Activated CD8-positive, alpha-beta T cell treated with anti-CD3 and anti-CD28 coated beads for 36 hours (primary cell): ENCODE measurements at regions not wholly inside any gene's neighbourhood (a gene's known extent, or its start where the extent isn't known, plus 50 kb on each side); places are given as distances from the start of the nearest gene placed in this dataset.

Experiments used
- ATAC-seq: fragments of 200-7000 bp; cut with Tn5 transposase; one replicate; pipeline ENCODE4 v1.10.0; 2021; ENCODE audit warnings: mild to moderate bottlenecking, moderate library complexity
- CTCF ChIA-PET: fragments of 350-600 bp; sonication (Branson Sonifier 250); formaldehyde crosslinking; loops from one replicate; lab custom pipeline; 2021; ENCODE audit warnings: antibody characterized with exemption; lab: Charles Lee
- POLR2A ChIA-PET: fragments of 350-600 bp; sonication (Branson Sonifier 250); formaldehyde crosslinking; loops from one replicate; lab custom pipeline; 2021; ENCODE audit warnings: antibody characterized with exemption; lab: Charles Lee
- DNase-seq: peaks from one replicate; pipeline ENCODE4 v3.0.0-alpha.2; 2020
- H3K27ac Mint-ChIP-seq: one replicate; pipeline ENCODE4 v1.8.0; 2021; ENCODE audit warnings: mild to moderate bottlenecking, mixed read lengths
- H3K27me3 Mint-ChIP-seq: one replicate; pipeline ENCODE4 v1.8.0; 2021; ENCODE audit warnings: mixed read lengths
- H3K36me3 Mint-ChIP-seq: one replicate; pipeline ENCODE4 v1.8.0; 2021; ENCODE audit warnings: low read depth, mixed read lengths
- H3K4me1 Mint-ChIP-seq: one replicate; pipeline ENCODE4 v1.8.0; 2021; ENCODE audit warnings: low read depth, mixed read lengths
- H3K4me3 Mint-ChIP-seq: one replicate; pipeline ENCODE4 v1.8.0; 2021; ENCODE audit warnings: mild to moderate bottlenecking, moderate library complexity, mixed read lengths
- H3K9me3 Mint-ChIP-seq: one replicate; pipeline ENCODE4 v1.8.0; 2021; ENCODE audit warnings: mixed read lengths
- CTCF ChIP-seq: fragments of 200-600 bp; IDR thresholded peaks from one replicate; pipeline ENCODE4 v1.8.0; 2022; ENCODE audit warnings: antibody characterized with exemption, mild to moderate bottlenecking
- intact Hi-C: fragments of 100-400 bp; cut with micrococcal nuclease; formaldehyde crosslinking; loops from one replicate; pipeline ENCODE4 v1.10.0; 2022

GRCh38 chr2:120587279-120587996, 148.2 kb upstream of the GLI2 start:
- CTCF ChIA-PET = no interaction called here
- Mint-ChIP-seq H3K4me1 (peaks cover 3% of the 10 kb centered on the region), H3K27me3 (peaks cover 42% of the 10 kb centered on the region), H3K4me3 (no peak overlapping the region), H3K9me3 (peaks cover 1% of the 10 kb centered on the region), H3K36me3 (no peaks in the 10 kb centered on the region), H3K27ac (no peak overlapping the region)
- POLR2A ChIA-PET = no interaction called here
- DNase-seq = no peak
- ATAC-seq = no peak
- intact Hi-C loops = no loop called here
- no peak for TF ChIP-seq CTCF

- H3K4me3 Mint-ChIP-seq = no peak overlapping the region
- ChIA-PET POLR2A (no interaction called here), CTCF (no interaction called here)
- H3K4me1 Mint-ChIP-seq = peaks cover 3% of the 10 kb centered on the region
- peaks cover 1% of the 10 kb centered on the region for H3K9me3 Mint-ChIP-seq
- no peak overlapping the region for H3K27ac Mint-ChIP-seq
- intact Hi-C loops = no loop called here
- DNase-seq (no peak), ATAC-seq (no peak)
- TF ChIP-seq CTCF = no peak
- peaks cover 39% of the 10 kb centered on the region for H3K27me3 Mint-ChIP-seq
- no peaks in the 10 kb centered on the region for H3K36me3 Mint-ChIP-seq
Measured at GRCh38 chr2:120587997-120588336, 147.7 kb upstream of the GLI2 start.

GRCh38 chr2:120589771-120590608, 145.7 kb upstream of the GLI2 start:
- no peaks in the 10 kb centered on the region for H3K36me3 Mint-ChIP-seq
- intact Hi-C loops = no loop called here
- CTCF ChIA-PET = no interaction called here
- POLR2A ChIA-PET = no interaction called here
- no peak for TF ChIP-seq CTCF
- H3K4me1 Mint-ChIP-seq = peaks cover 3% of the 10 kb centered on the region
- DNase-seq (no peak), ATAC-seq (no peak)
- H3K4me3 Mint-ChIP-seq = no peak overlapping the region
- H3K27me3 Mint-ChIP-seq = peaks cover 34% of the 10 kb centered on the region
- H3K27ac Mint-ChIP-seq = no peak overlapping the region
- H3K9me3 Mint-ChIP-seq = peaks cover 1% of the 10 kb centered on the region

GRCh38 chr2:120590841-120591240, 144.8 kb upstream of the GLI2 start:
- Mint-ChIP-seq H3K4me3 (no peak overlapping the region), H3K4me1 (peaks cover 3% of the 10 kb centered on the region), H3K27ac (no peak overlapping the region), H3K36me3 (no peaks in the 10 kb centered on the region), H3K9me3 (no peaks in the 10 kb centered on the region), H3K27me3 (peaks cover 27% of the 10 kb centered on the region)
- intact Hi-C loops = no loop called here
- no peak for TF ChIP-seq CTCF
- ATAC-seq (no peak), DNase-seq (no peak)
- ChIA-PET CTCF (no interaction called here), POLR2A (no interaction called here)

- CTCF ChIA-PET = no interaction called here
Measured at GRCh38 chr2:120591572-120591971, 144.1 kb upstream of the GLI2 start.

More at GRCh38 chr2:120591572-120591971, 144.1 kb upstream of the GLI2 start:
- Mint-ChIP-seq H3K27ac (no peak overlapping the region), H3K27me3 (peaks cover 22% of the 10 kb centered on the region), H3K36me3 (no peaks in the 10 kb centered on the region), H3K9me3 (no peaks in the 10 kb centered on the region), H3K4me3 (no peak overlapping the region), H3K4me1 (peaks cover 2% of the 10 kb centered on the region)
- no peak for DNase-seq
- intact Hi-C loops = no loop called here
- no peak for TF ChIP-seq CTCF
- POLR2A ChIA-PET = no interaction called here
- no peak for ATAC-seq
